ENCODE measurements at regions not wholly inside any gene's neighbourhood (a gene's known extent, or its start where the extent isn't known, plus 50 kb on each side); places are given as distances from the start of the nearest gene placed in this dataset.

DNA sequence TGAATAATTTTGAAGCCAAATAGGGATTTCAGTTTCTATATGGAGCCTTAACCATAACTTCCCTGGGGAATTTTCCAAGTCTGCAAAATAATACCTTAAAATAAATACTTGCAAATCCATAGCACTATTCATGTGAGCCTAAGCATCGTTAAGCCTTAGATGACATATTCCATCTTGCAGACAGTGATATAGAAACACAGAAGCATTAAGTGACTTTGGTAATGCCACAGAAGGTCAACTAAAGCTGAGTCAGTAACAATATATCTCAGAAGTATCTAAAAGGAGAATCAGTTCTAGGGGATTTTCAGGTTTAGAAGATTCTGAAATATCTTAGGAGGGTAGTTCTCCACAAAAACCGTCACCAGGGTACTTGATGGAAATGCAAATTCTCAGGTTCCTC, 163.4 kb upstream of the COL1A2 start:
- H3K27ac Mint-ChIP-seq (ENCODE audit: low read depth, unreplicated experiment): no peak overlapping the region
- TF ChIP-seq, protein P1, sequence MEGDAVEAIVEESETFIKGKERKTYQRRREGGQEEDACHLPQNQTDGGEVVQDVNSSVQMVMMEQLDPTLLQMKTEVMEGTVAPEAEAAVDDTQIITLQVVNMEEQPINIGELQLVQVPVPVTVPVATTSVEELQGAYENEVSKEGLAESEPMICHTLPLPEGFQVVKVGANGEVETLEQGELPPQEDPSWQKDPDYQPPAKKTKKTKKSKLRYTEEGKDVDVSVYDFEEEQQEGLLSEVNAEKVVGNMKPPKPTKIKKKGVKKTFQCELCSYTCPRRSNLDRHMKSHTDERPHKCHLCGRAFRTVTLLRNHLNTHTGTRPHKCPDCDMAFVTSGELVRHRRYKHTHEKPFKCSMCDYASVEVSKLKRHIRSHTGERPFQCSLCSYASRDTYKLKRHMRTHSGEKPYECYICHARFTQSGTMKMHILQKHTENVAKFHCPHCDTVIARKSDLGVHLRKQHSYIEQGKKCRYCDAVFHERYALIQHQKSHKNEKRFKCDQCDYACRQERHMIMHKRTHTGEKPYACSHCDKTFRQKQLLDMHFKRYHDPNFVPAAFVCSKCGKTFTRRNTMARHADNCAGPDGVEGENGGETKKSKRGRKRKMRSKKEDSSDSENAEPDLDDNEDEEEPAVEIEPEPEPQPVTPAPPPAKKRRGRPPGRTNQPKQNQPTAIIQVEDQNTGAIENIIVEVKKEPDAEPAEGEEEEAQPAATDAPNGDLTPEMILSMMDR (IDR thresholded peaks at IDR 0.05; ENCODE audit: unreplicated experiment): no peak
- POLR2A ChIA-PET: no interaction called here
- no peak for DNase-seq (ENCODE audit: unreplicated experiment)
- no peaks in the 10 kb centered on the region for H3K36me3 Mint-ChIP-seq (ENCODE audit: insufficient read depth, unreplicated experiment)
- intact Hi-C loops (cut with micrococcal nuclease): no loop called here
- no TSS peak for BruUV-seq (replicated peaks)
- H3K27me3 Mint-ChIP-seq (ENCODE audit: insufficient read depth, unreplicated experiment): no peaks in the 10 kb centered on the region
- CTCF ChIA-PET: interaction anchor here (1.0 kb wide), 1 partner anchor 47 kb away, joined by 3 read pairs; no protein-coding TSS in a partner anchor
- H3K9me3 Mint-ChIP-seq (ENCODE audit: unreplicated experiment): no peaks in the 10 kb centered on the region
- no peaks in the 10 kb centered on the region for H3K4me1 Mint-ChIP-seq (ENCODE audit: insufficient read depth, unreplicated experiment)
- no peak overlapping the region for H3K4me3 Mint-ChIP-seq (ENCODE audit: unreplicated experiment)

DNA sequence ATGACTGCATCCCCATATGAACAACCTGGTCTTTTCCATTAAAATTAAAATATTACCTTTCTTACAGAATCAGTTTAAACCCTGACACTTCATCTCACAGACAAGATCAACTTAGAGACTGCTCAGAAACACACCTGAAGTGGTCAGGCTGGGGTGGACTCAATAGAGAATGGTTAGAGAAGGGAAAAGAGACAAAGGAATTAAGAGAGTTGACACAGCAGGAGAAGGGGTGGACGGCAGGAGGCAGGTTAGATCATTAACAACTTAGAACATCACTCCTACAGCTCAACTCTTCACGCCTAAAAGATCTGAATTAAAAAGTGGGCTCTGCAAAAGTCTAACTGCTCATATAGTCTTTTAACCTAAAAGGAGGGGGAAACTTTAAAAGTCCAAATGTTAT, 157.7 kb upstream of the COL1A2 start:
- H3K27ac Mint-ChIP-seq (ENCODE audit: low read depth, unreplicated experiment): no peak overlapping the region
- intact Hi-C loops (cut with micrococcal nuclease): no loop called here
- DNase-seq (ENCODE audit: unreplicated experiment): no peak
- no peak overlapping the region for H3K4me3 Mint-ChIP-seq (ENCODE audit: unreplicated experiment)
- ChIA-PET POLR2A (no interaction called here), CTCF (no interaction called here)
- H3K36me3 Mint-ChIP-seq (ENCODE audit: insufficient read depth, unreplicated experiment): no peaks in the 10 kb centered on the region
- H3K27me3 Mint-ChIP-seq (ENCODE audit: insufficient read depth, unreplicated experiment): no peaks in the 10 kb centered on the region
- BruUV-seq (replicated peaks): no TSS peak
- H3K4me1 Mint-ChIP-seq (ENCODE audit: insufficient read depth, unreplicated experiment): no peaks in the 10 kb centered on the region
- TF ChIP-seq, protein P1 (IDR thresholded peaks at IDR 0.05; ENCODE audit: unreplicated experiment): no peak
- no peaks in the 10 kb centered on the region for H3K9me3 Mint-ChIP-seq (ENCODE audit: unreplicated experiment)

DNA sequence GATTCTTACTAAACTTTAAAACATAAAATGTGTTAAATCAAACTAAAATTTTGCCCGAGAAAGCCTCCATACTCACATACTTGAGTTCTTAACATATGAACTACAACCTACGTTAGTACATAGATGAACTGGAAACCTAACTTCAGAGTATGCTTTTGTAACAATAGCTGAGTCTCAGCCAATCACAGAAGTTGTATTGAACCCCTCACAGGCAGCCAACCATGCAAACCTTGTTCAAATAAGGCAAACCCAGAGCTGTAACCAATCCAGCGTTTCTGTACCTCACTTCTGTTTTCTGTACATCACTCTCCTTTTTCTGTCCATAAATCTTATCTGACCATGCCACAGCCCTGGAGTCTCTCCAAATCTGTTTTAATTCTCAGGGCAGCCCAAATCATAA, 157.3 kb upstream of the COL1A2 start:
- no peak overlapping the region for H3K27ac Mint-ChIP-seq (ENCODE audit: low read depth, unreplicated experiment)
- H3K36me3 Mint-ChIP-seq (ENCODE audit: insufficient read depth, unreplicated experiment): no peaks in the 10 kb centered on the region
- no peaks in the 10 kb centered on the region for H3K9me3 Mint-ChIP-seq (ENCODE audit: unreplicated experiment)
- POLR2A ChIA-PET: interaction anchor here (1.7 kb wide), 1 partner anchor 8 kb away, joined by 4 read pairs; no protein-coding TSS in a partner anchor
- BruUV-seq (replicated peaks): no TSS peak
- no peak overlapping the region for H3K4me3 Mint-ChIP-seq (ENCODE audit: unreplicated experiment)
- H3K27me3 Mint-ChIP-seq (ENCODE audit: insufficient read depth, unreplicated experiment): no peaks in the 10 kb centered on the region
- DNase-seq (ENCODE audit: unreplicated experiment): no peak
- CTCF ChIA-PET: no interaction called here
- H3K4me1 Mint-ChIP-seq (ENCODE audit: insufficient read depth, unreplicated experiment): no peaks in the 10 kb centered on the region
- intact Hi-C loops (cut with micrococcal nuclease): no loop called here
- TF ChIP-seq, protein P1 (IDR thresholded peaks at IDR 0.05; ENCODE audit: unreplicated experiment): no peak

DNA sequence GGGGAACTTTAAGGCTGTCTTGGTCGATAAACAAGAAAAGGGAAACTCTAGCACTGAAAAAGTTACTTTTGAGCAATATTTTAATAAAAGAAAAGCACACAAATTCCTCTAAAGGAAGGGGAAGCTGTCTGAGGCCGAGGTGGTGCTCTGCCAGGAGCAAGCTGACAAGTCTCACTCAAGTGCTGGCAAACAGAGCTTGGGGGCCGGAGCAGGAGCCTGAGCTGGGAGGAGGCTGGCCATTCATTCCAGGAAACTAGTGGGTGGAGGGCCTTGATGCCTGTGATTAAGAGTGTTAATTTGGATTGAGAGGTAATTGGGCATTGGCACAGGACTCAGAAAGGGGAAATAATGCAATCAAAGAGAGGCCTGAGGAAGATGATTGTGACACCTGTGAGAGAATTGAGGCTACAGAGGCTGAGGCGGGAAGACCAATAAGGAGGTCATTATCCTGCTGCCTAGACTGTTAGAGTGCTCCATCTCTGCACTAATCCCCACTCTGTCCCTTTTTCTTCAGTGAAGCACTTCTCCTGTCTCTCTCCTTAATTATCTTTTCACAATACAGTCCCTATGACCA, 154.9 kb upstream of the COL1A2 start:
- no peak overlapping the region for H3K27ac Mint-ChIP-seq (ENCODE audit: low read depth, unreplicated experiment)
- H3K36me3 Mint-ChIP-seq (ENCODE audit: insufficient read depth, unreplicated experiment): no peaks in the 10 kb centered on the region
- DNase-seq (ENCODE audit: unreplicated experiment): no peak
- H3K4me1 Mint-ChIP-seq (ENCODE audit: insufficient read depth, unreplicated experiment): no peaks in the 10 kb centered on the region
- intact Hi-C loops (cut with micrococcal nuclease): no loop called here
- H3K4me3 Mint-ChIP-seq (ENCODE audit: unreplicated experiment): no peak overlapping the region
- ChIA-PET CTCF (interaction anchor here (0.6 kb wide), 1 partner anchor 99 kb away, joined by 3 read pairs; no protein-coding TSS in a partner anchor), POLR2A (interaction anchor here (0.6 kb wide), 1 partner anchor 26 kb away, joined by 3 read pairs; no protein-coding TSS in a partner anchor)
- no peaks in the 10 kb centered on the region for H3K9me3 Mint-ChIP-seq (ENCODE audit: unreplicated experiment)
- no TSS peak for BruUV-seq (replicated peaks)
- H3K27me3 Mint-ChIP-seq (ENCODE audit: insufficient read depth, unreplicated experiment): no peaks in the 10 kb centered on the region
- TF ChIP-seq, protein P1 (IDR thresholded peaks at IDR 0.05; ENCODE audit: unreplicated experiment): no peak
